Hypothalamus (tissue), 51 donors: ENCODE measurements at regions not wholly inside any gene's neighbourhood (a gene's known extent, or its start where the extent isn't known, plus 50 kb on each side); places are given as distances from the start of the nearest gene placed in this dataset.
A peak's percentile ranks its signal among the peaks of the same experiment; 100 is the strongest.

Experiments used
- DNase-seq, 51 donors: peaks; one replicate each; lab custom pipeline; 2025; lab: John Stamatoyannopoulos, UW

- DNase-seq = no peak
Measured at GRCh38 chr2:204298404-204298803, 246.9 kb upstream of the PARD3B start.

- no peak for DNase-seq
Measured at GRCh38 chr2:204299766-204300165, 245.5 kb upstream of the PARD3B start.

GRCh38 chr2:204306667-204307066 lies 238.6 kb upstream of the PARD3B start:
- no peak for DNase-seq

GRCh38 chr2:204312105-204312504 lies 233.2 kb upstream of the PARD3B start:
- no peak for DNase-seq

- DNase-seq = no peak
Measured at GRCh38 chr2:204313256-204313655, 232.0 kb upstream of the PARD3B start.

GRCh38 chr2:204315236-204315662 lies 230.0 kb upstream of the PARD3B start:
- peak in 33 of 51 donors; percentile 1 to 57 (median 30) for DNase-seq

GRCh38 chr2:204317640-204318039 lies 227.6 kb upstream of the PARD3B start:
- no peak for DNase-seq

- no peak for DNase-seq
Measured at GRCh38 chr2:204321027-204321800, 224.1 kb upstream of the PARD3B start.

GRCh38 chr2:204321910-204322751 lies 223.1 kb upstream of the PARD3B start:
- DNase-seq = no peak

GRCh38 chr2:204325468-204325867 lies 219.8 kb upstream of the PARD3B start:
- peak in 35 of 51 donors; percentile 1 to 89 (median 29) for DNase-seq

- no peak for DNase-seq
Measured at GRCh38 chr2:204328373-204328772, 216.9 kb upstream of the PARD3B start.

GRCh38 chr2:204329016-204329415 lies 216.3 kb upstream of the PARD3B start:
- no peak for DNase-seq

- DNase-seq = no peak
Measured at GRCh38 chr2:204329532-204329931, 215.7 kb upstream of the PARD3B start.

GRCh38 chr2:204331180-204331579 lies 214.1 kb upstream of the PARD3B start:
- no peak for DNase-seq

GRCh38 chr2:204331988-204332387 lies 213.3 kb upstream of the PARD3B start:
- no peak for DNase-seq

GRCh38 chr2:204332706-204333105 lies 212.6 kb upstream of the PARD3B start:
- no peak for DNase-seq

GRCh38 chr2:204333861-204334260 lies 211.4 kb upstream of the PARD3B start:
- DNase-seq = no peak

- no peak for DNase-seq
Measured at GRCh38 chr2:204335451-204336058, 209.7 kb upstream of the PARD3B start.

- no peak for DNase-seq
Measured at GRCh38 chr2:204336153-204336744, 209.0 kb upstream of the PARD3B start.

GRCh38 chr2:204337638-204338037 lies 207.6 kb upstream of the PARD3B start:
- DNase-seq = no peak

- DNase-seq = no peak
Measured at GRCh38 chr2:204339212-204339715, 206.0 kb upstream of the PARD3B start.
